ENCODE measurements at regions not wholly inside any gene's neighbourhood (a gene's known extent, or its start where the extent isn't known, plus 50 kb on each side); places are given as distances from the start of the nearest gene placed in this dataset.

GRCh38 chr6:6793388-6794250 is 205.1 kb downstream of the LY86 start:
- no peak for DNase-seq (ENCODE audit: low read depth)
- TF ChIP-seq CTCF (conservative IDR thresholded peaks at IDR 0.05; ENCODE audit: low read depth, low read length): no peak
- no peak overlapping the region for H3K4me3 ChIP-seq (ENCODE audit: low read depth, low read length)

GRCh38 chr6:6795393-6795792 is 206.9 kb downstream of the LY86 start:
- H3K4me3 ChIP-seq (ENCODE audit: low read depth, low read length): no peak overlapping the region
- TF ChIP-seq CTCF (conservative IDR thresholded peaks at IDR 0.05; ENCODE audit: low read depth, low read length): no peak
- DNase-seq (ENCODE audit: low read depth): no peak

- TF ChIP-seq CTCF (conservative IDR thresholded peaks at IDR 0.05; ENCODE audit: low read depth, low read length): no peak
These were observed 208.3 kb downstream of the LY86 start for GRCh38 chr6:6796818-6797217.

GRCh38 chr6:6798448-6798860 is 209.9 kb downstream of the LY86 start:
- TF ChIP-seq CTCF (conservative IDR thresholded peaks at IDR 0.05; ENCODE audit: low read depth, low read length): no peak
- no peak for DNase-seq (ENCODE audit: low read depth)
- H3K4me3 ChIP-seq (ENCODE audit: low read depth, low read length): no peak overlapping the region

More at GRCh38 chr6:6796818-6797217, 208.3 kb downstream of the LY86 start:
- H3K4me3 ChIP-seq (ENCODE audit: low read depth, low read length): no peak overlapping the region
- no peak for DNase-seq (ENCODE audit: low read depth)

GRCh38 chr6:6801005-6801335 is 212.4 kb downstream of the LY86 start:
- TF ChIP-seq CTCF (conservative IDR thresholded peaks at IDR 0.05; ENCODE audit: low read depth, low read length): no peak
- no peak overlapping the region for H3K4me3 ChIP-seq (ENCODE audit: low read depth, low read length)
- DNase-seq (ENCODE audit: low read depth): no peak

- no peak overlapping the region for H3K4me3 ChIP-seq (ENCODE audit: low read depth, low read length)
- TF ChIP-seq CTCF (conservative IDR thresholded peaks at IDR 0.05; ENCODE audit: low read depth, low read length): no peak
- no peak for DNase-seq (ENCODE audit: low read depth)
These were observed 213.2 kb downstream of the LY86 start for GRCh38 chr6:6801635-6802218.

All from epithelial cell of proximal tubule (primary cell).